Naive thymus-derived CD8-positive, alpha-beta T cell (primary cell): ENCODE measurements at regions not wholly inside any gene's neighbourhood (a gene's known extent, or its start where the extent isn't known, plus 50 kb on each side); places are given as distances from the start of the nearest gene placed in this dataset.

Experiments used
- ATAC-seq, 2 donors: fragments of 150-1000 bp; cut with Tn5 transposase in 1 of 2; sonication (Bioruptor Pico), chemical (Tn5 transposase) in 1 of 2; 1 replicate in 1 of 2; 2 replicates in 1 of 2; pipeline ENCODE4 v1.10.0; 2021; ENCODE audit warnings: mild to moderate bottlenecking in 2 of 2, moderate library complexity in 2 of 2
- POLR2A ChIA-PET: fragments of 350-600 bp; sonication (Branson Sonifier 250); formaldehyde crosslinking; loops from one replicate; lab custom pipeline; 2021; ENCODE audit warnings: antibody characterized with exemption; lab: Charles Lee
- DNase-seq, 10 donors: peaks; one replicate each; pipeline versions ENCODE4 v3.0.0 to v3.0.0-alpha.2; 2020 to 2022
- H3K27ac Mint-ChIP-seq, 10 donors: one replicate each; pipeline ENCODE4 v1.8.0; 2020 to 2022; ENCODE audit warnings: mild to moderate bottlenecking in 10 of 10, mixed read lengths in 10 of 10, moderate library complexity in 4 of 10, inconsistent platforms in 1 of 10
- H3K27me3 Mint-ChIP-seq, 5 donors: one replicate each; pipeline ENCODE4 v1.8.0; 2021 to 2022; ENCODE audit warnings: mixed read lengths in 5 of 5
- H3K36me3 Mint-ChIP-seq, 3 donors: one replicate each; pipeline ENCODE4 v1.8.0; 2020 to 2022; ENCODE audit warnings: mixed read lengths in 3 of 3, mild to moderate bottlenecking in 2 of 3, inconsistent platforms in 1 of 3
- H3K4me1 Mint-ChIP-seq, 4 donors: one replicate each; pipeline ENCODE4 v1.8.0; 2021 to 2022; ENCODE audit warnings: mixed read lengths in 4 of 4
- H3K4me3 Mint-ChIP-seq, 10 donors: one replicate each; pipeline ENCODE4 v1.8.0; 2020 to 2022; ENCODE audit warnings: mild to moderate bottlenecking in 10 of 10, mixed read lengths in 10 of 10, moderate library complexity in 6 of 10, inconsistent platforms in 1 of 10
- H3K9me3 Mint-ChIP-seq, 9 donors: one replicate each; pipeline ENCODE4 v1.8.0; 2020 to 2022; ENCODE audit warnings: mixed read lengths in 9 of 9, mild to moderate bottlenecking in 3 of 9, inconsistent platforms in 1 of 9, moderate library complexity in 1 of 9

DNA sequence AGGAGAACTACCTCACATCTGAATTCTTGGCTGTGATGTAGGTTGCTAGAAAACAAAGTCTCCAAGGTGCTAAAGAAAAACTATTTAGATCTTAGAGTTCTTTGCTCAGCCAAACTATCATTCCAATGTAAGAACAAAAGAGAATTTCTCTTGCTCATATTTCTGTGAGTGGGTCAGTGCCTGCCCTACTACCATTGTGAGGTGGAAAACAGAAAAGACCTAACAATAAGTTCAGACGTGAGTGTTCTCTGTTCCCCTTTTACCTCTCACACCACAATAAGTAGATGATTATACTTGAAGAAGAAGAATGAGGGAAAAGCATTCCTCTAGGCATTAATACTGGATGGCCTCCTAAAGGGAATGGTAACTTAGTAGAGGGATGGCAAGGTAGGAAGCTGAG lies 187.4 kb upstream of the KITLG start:
- no peak overlapping the region for H3K27ac Mint-ChIP-seq
- no peak overlapping the region for H3K4me3 Mint-ChIP-seq
- no peaks in the 10 kb centered on the region for H3K36me3 Mint-ChIP-seq
- no peaks in the 10 kb centered on the region for H3K27me3 Mint-ChIP-seq
- DNase-seq: no peak
- H3K9me3 Mint-ChIP-seq: peaks cover 0 to 21% (median 0%) of the 10 kb centered on the region in 9 donors
- POLR2A ChIA-PET: no interaction called here
- no peak for ATAC-seq
- no peaks in the 10 kb centered on the region for H3K4me1 Mint-ChIP-seq

DNA sequence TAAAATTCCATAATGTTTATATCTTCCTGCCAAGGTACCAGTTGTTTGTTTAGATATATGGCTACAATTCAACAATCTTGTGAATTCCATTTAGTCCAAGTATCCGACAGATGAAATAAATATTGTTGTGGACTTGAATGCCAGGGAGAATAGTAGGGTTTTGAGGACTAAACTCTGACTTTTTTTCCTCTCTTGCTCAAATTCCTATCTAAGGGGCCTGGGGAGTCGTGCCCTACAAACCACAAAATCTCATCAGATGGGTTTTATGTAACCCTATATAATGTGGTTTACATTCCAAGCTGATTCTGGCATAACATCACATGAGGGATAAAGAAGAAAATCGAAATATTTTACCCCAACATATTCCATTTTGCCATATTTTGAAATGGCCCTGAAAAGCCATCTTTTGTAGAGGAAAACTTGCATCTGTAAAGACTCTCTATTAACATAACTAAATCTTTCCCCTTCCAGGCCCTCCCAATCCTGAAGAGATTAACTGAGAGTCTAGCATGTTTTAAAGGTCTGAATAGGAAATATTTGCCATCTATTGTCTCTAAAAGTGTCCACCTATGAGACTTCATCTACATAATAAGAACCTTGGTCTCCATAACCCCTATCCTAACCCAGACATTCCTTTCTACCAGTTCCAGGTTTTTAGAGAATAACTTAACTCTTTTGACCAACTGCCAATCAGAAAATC lies 184.7 kb upstream of the KITLG start:
- peaks cover 0 to 36% (median 0%) of the 10 kb centered on the region in 9 donors for H3K9me3 Mint-ChIP-seq
- no peak overlapping the region for H3K4me3 Mint-ChIP-seq
- no peaks in the 10 kb centered on the region for H3K36me3 Mint-ChIP-seq
- H3K4me1 Mint-ChIP-seq: no peaks in the 10 kb centered on the region
- no peak for DNase-seq
- H3K27ac Mint-ChIP-seq: no peak overlapping the region
- no peak for ATAC-seq
- POLR2A ChIA-PET: no interaction called here
- peaks cover 0 to 2% (median 0%) of the 10 kb centered on the region in 5 donors for H3K27me3 Mint-ChIP-seq

DNA sequence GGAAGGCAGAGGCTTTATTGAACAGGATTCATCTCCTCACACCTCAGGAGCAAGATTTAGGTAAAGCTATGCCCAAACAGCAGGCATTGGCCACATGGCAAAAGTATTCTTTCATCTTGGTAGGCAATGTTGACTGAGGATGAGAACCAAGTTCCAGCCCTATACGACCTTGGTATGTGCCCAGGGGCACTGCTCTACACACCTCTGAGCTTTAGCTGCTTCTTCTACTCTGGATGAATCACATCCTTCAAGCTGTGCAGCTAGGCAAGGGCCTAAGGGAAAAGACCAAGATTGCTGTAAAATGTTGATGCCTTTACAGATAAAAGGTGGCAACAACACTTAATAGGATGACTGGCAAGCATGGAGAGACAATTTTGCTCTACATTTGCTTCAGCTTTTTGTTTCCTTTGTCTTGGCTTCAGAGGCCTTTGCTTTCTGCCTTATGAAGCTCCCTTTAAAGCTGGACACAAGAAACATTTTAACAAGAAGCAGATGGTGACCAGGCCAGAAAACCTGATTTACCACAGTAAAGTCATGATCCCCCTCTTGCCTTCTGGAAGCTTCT lies 183.3 kb upstream of the KITLG start:
- peaks cover 0 to 26% (median 0%) of the 10 kb centered on the region in 9 donors for H3K9me3 Mint-ChIP-seq
- POLR2A ChIA-PET: no interaction called here
- ATAC-seq: no peak
- no peak overlapping the region for H3K4me3 Mint-ChIP-seq
- DNase-seq: no peak
- H3K4me1 Mint-ChIP-seq: no peaks in the 10 kb centered on the region
- H3K27ac Mint-ChIP-seq: no peak overlapping the region
- H3K36me3 Mint-ChIP-seq: no peaks in the 10 kb centered on the region
- H3K27me3 Mint-ChIP-seq: peaks cover 0 to 2% (median 0%) of the 10 kb centered on the region in 5 donors

DNA sequence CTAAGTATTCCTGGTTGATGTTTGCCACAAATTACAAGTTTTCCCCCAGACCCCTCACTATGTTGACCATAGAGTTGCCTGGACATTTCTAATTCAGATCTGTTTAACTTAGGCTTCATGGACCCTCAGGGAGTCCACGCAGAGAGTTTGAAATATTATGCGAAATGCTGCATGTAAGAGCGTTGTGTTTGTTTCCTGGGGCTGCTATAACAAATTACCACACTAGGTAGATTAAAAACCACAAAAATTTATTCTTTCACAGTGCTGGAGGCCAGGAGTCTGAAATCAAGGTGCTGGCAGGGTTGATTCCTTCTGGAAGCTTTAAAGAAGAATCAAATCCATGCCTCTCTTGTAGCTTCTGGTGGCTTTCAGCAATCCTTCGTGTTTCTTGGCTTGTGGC lies 177.9 kb upstream of the KITLG start:
- Mint-ChIP-seq H3K4me3 (no peak overlapping the region), H3K9me3 (peaks cover 0 to 20% (median 1%) of the 10 kb centered on the region in 9 donors), H3K36me3 (no peaks in the 10 kb centered on the region), H3K27ac (no peak overlapping the region), H3K4me1 (no peaks in the 10 kb centered on the region), H3K27me3 (peaks cover 0 to 9% (median 0%) of the 10 kb centered on the region in 5 donors)
- no peak for DNase-seq
- POLR2A ChIA-PET: no interaction called here
- ATAC-seq: no peak

DNA sequence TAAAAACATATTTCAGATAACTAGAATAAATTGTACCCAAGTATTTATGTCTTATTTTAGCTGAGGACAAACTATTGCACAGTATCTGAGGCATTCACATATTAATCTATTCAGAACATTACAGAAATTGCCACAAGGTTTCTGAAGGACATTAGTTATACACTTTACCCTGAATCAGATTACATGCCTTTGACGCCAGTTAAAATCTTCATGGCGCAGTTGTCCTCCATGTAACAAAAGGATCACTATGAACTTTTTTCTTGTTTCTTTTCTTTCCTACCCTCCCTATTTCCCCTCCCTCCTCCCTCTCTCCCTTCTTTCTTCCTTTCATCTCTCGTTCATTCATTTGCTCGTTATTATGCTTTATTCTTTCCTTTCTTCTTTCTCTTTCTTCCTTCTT lies 176.6 kb upstream of the KITLG start:
- Mint-ChIP-seq H3K27me3 (peaks cover 0 to 10% (median 0%) of the 10 kb centered on the region in 5 donors), H3K9me3 (peaks cover 0 to 11% (median 1%) of the 10 kb centered on the region in 9 donors), H3K4me1 (no peaks in the 10 kb centered on the region), H3K36me3 (no peaks in the 10 kb centered on the region), H3K27ac (no peak overlapping the region), H3K4me3 (no peak overlapping the region)
- no peak for ATAC-seq
- POLR2A ChIA-PET: no interaction called here
- no peak for DNase-seq

DNA sequence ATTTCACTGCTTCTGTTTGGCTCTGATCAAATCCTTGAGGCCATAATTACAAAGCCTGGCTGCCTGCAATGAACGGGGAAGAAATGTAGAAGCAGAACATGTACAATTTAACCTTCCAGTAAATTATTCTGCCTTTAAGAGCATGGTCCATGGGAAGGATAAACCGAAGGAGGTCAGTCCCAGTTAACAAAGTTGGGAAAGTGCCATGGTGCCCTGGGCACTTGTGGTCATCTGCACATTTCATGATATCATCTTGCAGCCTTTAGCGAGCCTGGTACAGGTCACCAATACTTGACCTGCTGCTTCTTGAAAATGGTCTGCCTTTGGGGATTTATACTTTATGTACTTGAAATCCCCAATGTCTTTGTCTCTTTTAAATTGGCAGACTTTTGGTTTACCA lies 175.9 kb upstream of the KITLG start:
- Mint-ChIP-seq H3K36me3 (no peaks in the 10 kb centered on the region), H3K27ac (no peak overlapping the region), H3K27me3 (peaks cover 0 to 10% (median 0%) of the 10 kb centered on the region in 5 donors), H3K4me1 (no peaks in the 10 kb centered on the region), H3K4me3 (no peak overlapping the region), H3K9me3 (peaks cover 0 to 9% (median 1%) of the 10 kb centered on the region in 9 donors)
- ATAC-seq: no peak
- no peak for DNase-seq
- POLR2A ChIA-PET: no interaction called here

DNA sequence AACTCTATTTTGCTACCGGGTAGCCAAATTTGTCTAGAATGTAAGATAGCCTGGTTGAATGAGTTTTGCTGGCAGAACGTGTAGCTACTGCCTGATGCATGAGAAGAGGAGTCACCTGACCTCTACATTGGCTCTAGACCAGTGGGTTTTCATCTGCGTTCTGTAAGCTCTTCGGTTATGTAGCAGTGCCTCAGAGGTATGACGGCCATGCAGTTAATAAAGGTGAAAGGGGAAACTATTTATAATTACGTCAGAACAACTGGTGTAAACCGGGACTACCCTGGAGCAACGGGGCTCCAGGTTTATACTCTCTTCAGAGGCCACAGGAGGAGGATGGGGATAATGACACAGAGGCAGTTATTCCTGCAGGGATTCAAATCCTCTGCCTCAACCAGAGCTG lies 173.4 kb upstream of the KITLG start:
- DNase-seq: no peak
- H3K27ac Mint-ChIP-seq: no peak overlapping the region
- no peak for ATAC-seq
- H3K4me1 Mint-ChIP-seq: no peaks in the 10 kb centered on the region
- no peaks in the 10 kb centered on the region for H3K36me3 Mint-ChIP-seq
- peaks cover 0 to 13% (median 0%) of the 10 kb centered on the region in 5 donors for H3K27me3 Mint-ChIP-seq
- H3K4me3 Mint-ChIP-seq: no peak overlapping the region
- POLR2A ChIA-PET: no interaction called here
- H3K9me3 Mint-ChIP-seq: peaks cover 0 to 7% (median 0%) of the 10 kb centered on the region in 9 donors

DNA sequence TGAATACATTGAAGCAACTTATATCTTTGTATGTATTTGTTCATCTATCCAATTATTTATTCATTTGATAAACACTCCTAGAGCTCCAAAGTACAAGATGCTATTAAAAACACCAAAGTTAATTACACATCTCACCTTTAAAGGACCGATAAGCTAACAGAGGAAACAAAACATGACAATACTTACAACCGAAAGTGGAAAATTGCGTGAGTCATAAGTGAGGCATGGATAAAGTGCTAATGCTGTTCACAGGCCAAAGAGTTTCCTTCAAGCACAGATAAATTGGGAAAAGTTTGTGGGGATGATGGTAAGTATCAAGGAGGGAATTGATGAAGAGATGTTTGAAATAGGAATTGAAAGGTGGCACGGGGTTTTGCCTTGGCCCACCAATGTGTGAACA lies 172.8 kb upstream of the KITLG start:
- no peak for ATAC-seq
- H3K27me3 Mint-ChIP-seq: peaks cover 0 to 13% (median 0%) of the 10 kb centered on the region in 5 donors
- no peaks in the 10 kb centered on the region for H3K4me1 Mint-ChIP-seq
- no peaks in the 10 kb centered on the region for H3K36me3 Mint-ChIP-seq
- H3K4me3 Mint-ChIP-seq: no peak overlapping the region
- DNase-seq: no peak
- POLR2A ChIA-PET: no interaction called here
- H3K27ac Mint-ChIP-seq: no peak overlapping the region
- peaks cover 0 to 7% (median 0%) of the 10 kb centered on the region in 9 donors for H3K9me3 Mint-ChIP-seq

DNA sequence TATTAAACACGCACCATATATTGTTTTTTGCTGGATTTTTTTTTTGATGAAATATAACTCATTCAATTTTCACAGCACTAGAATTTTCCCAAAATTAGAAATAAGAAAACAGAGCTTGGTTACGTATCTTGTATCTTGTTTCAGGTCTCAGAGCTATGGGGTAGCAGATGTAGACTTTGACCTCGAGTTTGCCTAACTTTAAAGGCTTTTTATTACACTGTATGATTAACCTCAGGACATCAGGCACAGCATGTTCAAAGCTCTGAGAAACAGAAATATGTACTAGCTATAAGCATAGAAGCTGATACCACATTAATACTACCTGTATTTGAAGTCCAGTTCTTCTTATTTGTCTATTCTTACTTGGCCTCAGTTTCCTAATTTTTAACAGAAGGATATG lies 171.9 kb upstream of the KITLG start:
- Mint-ChIP-seq H3K27ac (no peak overlapping the region), H3K27me3 (peaks cover 0 to 13% (median 0%) of the 10 kb centered on the region in 5 donors), H3K4me1 (no peaks in the 10 kb centered on the region), H3K4me3 (no peak overlapping the region), H3K9me3 (peaks cover 0 to 7% (median 0%) of the 10 kb centered on the region in 9 donors), H3K36me3 (no peaks in the 10 kb centered on the region)
- DNase-seq (no peak), ATAC-seq (no peak)
- POLR2A ChIA-PET: no interaction called here

DNA sequence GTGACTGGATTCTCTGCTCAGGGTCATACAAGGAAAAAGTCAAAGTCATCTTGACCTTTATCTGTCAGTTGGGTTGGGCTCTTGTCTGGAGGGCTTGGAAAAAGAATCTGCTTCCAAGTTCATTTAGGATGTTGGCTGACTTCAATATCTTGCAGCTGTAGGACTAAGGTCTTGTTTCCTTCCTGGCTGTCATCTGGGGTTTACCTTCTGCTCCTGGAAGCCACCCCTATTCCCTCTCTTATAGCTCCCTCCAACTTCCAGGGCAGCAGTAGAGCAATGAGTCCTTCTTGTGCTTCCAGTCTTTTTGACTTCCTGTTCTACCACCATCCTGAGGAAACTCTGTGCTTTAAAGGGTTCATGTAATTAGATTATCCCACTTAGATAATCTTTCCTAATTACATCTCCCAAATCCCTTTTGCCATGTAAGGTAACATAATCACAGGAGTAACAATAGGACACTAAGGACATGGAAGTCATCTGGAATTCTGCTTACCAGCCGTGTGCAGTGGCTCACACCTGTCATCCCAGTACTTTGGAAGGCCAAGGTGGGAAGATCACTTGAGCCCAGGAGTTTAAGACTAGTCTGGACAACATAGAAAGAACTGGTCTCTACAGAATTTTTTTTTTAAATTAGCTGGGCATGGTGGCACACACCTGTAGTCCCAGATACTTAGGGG lies 170.7 kb upstream of the KITLG start:
- H3K36me3 Mint-ChIP-seq: no peaks in the 10 kb centered on the region
- POLR2A ChIA-PET: no interaction called here
- H3K4me1 Mint-ChIP-seq: no peaks in the 10 kb centered on the region

DNA sequence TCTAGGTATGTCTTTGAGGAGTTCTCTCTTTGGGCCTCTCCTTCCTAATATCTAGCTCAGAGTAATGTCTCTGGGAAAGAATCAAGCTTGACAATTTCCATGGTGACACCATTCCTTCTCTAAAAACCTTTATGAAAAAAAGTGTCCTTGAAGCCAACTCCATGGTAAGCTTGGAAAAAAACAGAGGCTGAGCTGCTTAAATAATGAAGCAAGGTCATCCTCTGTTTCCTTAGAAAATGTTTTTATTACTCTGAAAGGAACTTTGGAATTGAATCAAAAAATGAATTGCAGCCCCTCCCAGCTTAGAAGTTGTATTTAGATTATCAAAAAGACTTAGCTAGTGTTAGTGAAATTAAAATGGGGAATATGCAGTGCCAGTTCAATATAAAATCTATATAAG lies 166.1 kb upstream of the KITLG start:
- Mint-ChIP-seq H3K36me3 (no peaks in the 10 kb centered on the region), H3K9me3 (peaks cover 0 to 3% (median 0%) of the 10 kb centered on the region in 9 donors), H3K4me1 (no peaks in the 10 kb centered on the region), H3K27ac (no peak overlapping the region), H3K27me3 (peaks cover 0 to 3% (median 0%) of the 10 kb centered on the region in 5 donors), H3K4me3 (no peak overlapping the region)
- DNase-seq (no peak), ATAC-seq (no peak)
- POLR2A ChIA-PET: no interaction called here

More for the DNA sequence above, 170.7 kb upstream of the KITLG start:
- peaks cover 0 to 7% (median 0%) of the 10 kb centered on the region in 9 donors for H3K9me3 Mint-ChIP-seq
- peaks cover 0 to 13% (median 0%) of the 10 kb centered on the region in 5 donors for H3K27me3 Mint-ChIP-seq
- H3K4me3 Mint-ChIP-seq: no peak overlapping the region
- ATAC-seq (no peak), DNase-seq (no peak)
- H3K27ac Mint-ChIP-seq: peak overlapping the region in 1 of 10 donors; percentile 66

DNA sequence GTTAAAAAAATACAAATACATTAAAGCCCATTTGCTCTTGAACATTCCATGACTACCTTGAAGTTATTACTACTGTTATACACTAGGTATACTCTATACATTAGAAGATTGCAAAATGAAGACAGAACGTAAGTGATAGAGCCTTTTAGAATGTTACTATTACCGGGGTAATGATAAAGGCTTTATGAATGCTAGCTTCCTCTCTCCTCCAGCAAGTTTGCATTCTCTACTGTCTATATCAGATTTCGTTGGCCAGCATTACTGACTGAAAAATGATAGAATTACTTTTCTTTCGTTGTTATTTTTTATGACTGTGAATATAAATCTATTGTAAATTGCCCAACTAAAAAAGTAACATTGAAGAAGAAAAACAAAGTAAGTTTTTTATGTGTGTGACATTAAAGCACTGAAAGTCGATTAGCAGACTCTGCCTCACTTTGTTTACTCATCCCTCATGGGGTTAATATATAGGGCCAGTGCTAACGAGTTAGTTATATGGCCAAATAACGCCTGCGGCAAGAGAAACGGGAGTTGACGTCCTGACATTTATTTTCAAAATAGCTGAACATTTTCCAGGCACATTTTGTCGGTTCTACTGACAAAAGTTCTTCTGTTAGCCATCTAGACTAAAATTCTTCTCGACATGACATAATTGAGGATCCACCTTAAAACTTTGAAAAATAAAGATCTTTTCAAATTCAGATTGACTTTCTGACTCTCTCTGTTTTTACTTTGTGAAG lies 163.8 kb upstream of the KITLG start:
- Mint-ChIP-seq H3K9me3 (no peaks in the 10 kb centered on the region), H3K27ac (no peak overlapping the region), H3K4me3 (no peak overlapping the region), H3K27me3 (no peaks in the 10 kb centered on the region), H3K36me3 (no peaks in the 10 kb centered on the region), H3K4me1 (no peaks in the 10 kb centered on the region)
- DNase-seq (no peak), ATAC-seq (no peak)
- POLR2A ChIA-PET: no interaction called here
